GM21528 (cell line): ENCODE measurements at regions not wholly inside any gene's neighbourhood (a gene's known extent, or its start where the extent isn't known, plus 50 kb on each side); places are given as distances from the start of the nearest gene placed in this dataset.
"Not testable (repeated sequence)": the region's sequence is repeated elsewhere in the genome, so short reads cannot be mapped to it uniquely, and the experiment has no call there.

Source experiments
- ATAC-seq: cut with Tn5 transposase; IDR thresholded peaks from one replicate; pipeline ENCODE4 v1.9.1; 2021; ENCODE audit warnings: mild to moderate bottlenecking, moderate library complexity; ENCODE audit not compliant: unreplicated experiment, low FRiP score

GRCh38 chr12:67107235-67107634 is 161.9 kb upstream of the CAND1 start:
- no peak for ATAC-seq

- ATAC-seq = no peak
Observed at GRCh38 chr12:67107751-67108269, 161.3 kb upstream of the CAND1 start.

GRCh38 chr12:67110345-67110744 is 158.8 kb upstream of the CAND1 start:
- ATAC-seq = not testable (repeated sequence)

GRCh38 chr12:67111182-67111581 is 158.0 kb upstream of the CAND1 start:
- ATAC-seq = no peak

GRCh38 chr12:67112586-67112985 is 156.6 kb upstream of the CAND1 start:
- ATAC-seq = no peak

- no peak for ATAC-seq
Observed at GRCh38 chr12:67116134-67116533, 153.0 kb upstream of the CAND1 start.

- no peak for ATAC-seq
Observed at GRCh38 chr12:67122584-67122983, 146.6 kb upstream of the CAND1 start.

- ATAC-seq = no peak
Observed at GRCh38 chr12:67137256-67137655, 131.9 kb upstream of the CAND1 start.

- ATAC-seq = no peak
Observed at GRCh38 chr12:67141296-67142018, 127.7 kb upstream of the CAND1 start.

- ATAC-seq = no peak
Observed at GRCh38 chr12:67145692-67146091, 123.5 kb upstream of the CAND1 start.

GRCh38 chr12:67147030-67147429 is 122.1 kb upstream of the CAND1 start:
- ATAC-seq = no peak

- ATAC-seq = no peak
Observed at GRCh38 chr12:67147447-67147846, 121.7 kb upstream of the CAND1 start.

- no peak for ATAC-seq
Observed at GRCh38 chr12:67148265-67148664, 120.9 kb upstream of the CAND1 start.

GRCh38 chr12:67151886-67152285 is 117.3 kb upstream of the CAND1 start:
- no peak for ATAC-seq

- ATAC-seq = no peak
Observed at GRCh38 chr12:67152451-67152850, 116.7 kb upstream of the CAND1 start.

- ATAC-seq = no peak
Observed at GRCh38 chr12:67154901-67155300, 114.3 kb upstream of the CAND1 start.

GRCh38 chr12:67155863-67156262 is 113.3 kb upstream of the CAND1 start:
- ATAC-seq = no peak

GRCh38 chr12:67161322-67161918 is 107.7 kb upstream of the CAND1 start:
- no peak for ATAC-seq

- no peak for ATAC-seq
Observed at GRCh38 chr12:67173258-67173657, 95.9 kb upstream of the CAND1 start.

GRCh38 chr12:67182551-67182950 is 86.6 kb upstream of the CAND1 start:
- ATAC-seq = no peak

GRCh38 chr12:67193704-67194103 is 75.5 kb upstream of the CAND1 start:
- ATAC-seq = no peak

GRCh38 chr12:67200386-67200785 is 68.8 kb upstream of the CAND1 start:
- no peak for ATAC-seq
